NCI-H1694 treated with DMSO at 0.1 percent for 48 hours (cell line): ENCODE measurements at regions not wholly inside any gene's neighbourhood (a gene's known extent, or its start where the extent isn't known, plus 50 kb on each side); places are given as distances from the start of the nearest gene placed in this dataset.

Source experiments
- DNase-seq: peaks from one replicate; lab custom pipeline; 2025; lab: John Stamatoyannopoulos, UW

DNA sequence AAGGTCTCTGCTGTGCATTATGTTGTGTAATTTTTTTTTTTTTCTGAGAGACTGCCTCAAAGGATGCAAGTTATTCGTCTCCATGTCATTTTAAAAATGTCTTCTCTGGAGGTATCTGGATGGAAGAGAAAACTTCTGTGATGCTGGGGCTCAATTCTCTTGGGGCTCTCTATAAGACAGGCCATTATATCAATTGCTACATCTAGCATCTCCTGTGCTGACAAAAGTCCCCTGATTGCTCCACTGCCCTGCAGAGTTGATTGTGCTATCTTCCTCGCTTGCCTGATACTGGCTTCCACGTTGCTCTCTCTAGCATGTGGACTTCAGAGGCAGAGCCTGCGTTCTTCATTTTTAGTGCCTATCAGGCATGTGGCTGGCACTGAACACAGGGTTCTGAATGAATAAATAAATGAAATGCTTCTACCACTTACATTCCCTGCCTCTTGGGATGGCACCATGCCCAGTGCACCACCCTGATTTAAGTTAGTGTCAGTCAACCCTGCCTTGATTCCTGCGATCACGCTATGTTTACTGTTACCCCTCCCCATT, 1035.5 kb upstream of the EEF2KMT start:
- no peak for DNase-seq

DNA sequence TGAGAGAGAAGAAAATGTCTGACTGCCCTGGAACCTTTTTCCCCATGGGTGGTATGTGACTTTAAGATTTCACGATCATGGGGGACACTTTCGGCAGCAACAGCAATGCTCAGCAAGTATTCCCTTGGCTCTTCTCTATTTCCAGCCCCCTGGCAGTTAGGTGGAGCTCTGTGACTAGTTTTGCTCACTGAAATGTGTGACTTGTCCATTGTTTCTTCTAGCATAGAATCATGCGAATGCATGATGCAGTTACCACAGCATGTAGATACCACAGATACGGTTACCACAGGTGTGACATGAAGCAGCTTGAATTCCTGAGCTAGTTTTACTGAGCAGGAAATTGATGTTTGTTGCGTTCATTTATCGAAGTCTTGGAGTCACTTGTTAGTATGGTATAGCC, 1034.5 kb upstream of the EEF2KMT start:
- no peak for DNase-seq

DNA sequence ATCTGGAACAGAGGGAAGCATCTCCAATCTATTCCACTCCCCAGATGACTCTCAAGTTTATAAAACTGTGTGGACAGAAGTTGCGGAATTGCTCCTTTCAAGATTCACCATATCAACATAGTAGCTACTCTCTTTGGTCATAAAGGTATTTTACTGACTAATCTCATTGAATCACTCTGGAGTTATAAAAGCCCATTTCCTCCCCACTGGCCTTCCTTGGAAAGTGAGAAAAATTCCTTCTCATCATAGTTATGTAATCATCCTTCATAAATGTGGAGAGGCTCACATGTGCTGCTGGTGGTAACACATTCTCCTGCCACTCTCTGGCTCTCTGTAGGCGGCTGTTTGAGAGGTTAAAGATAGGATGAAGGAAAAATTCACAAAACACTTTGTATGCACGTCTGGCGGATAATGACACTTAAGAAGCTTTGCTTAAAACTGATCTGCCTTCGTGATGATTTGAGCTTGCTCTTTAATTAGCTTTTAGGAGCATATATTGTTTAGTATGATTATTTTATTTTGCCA, 1034.0 kb upstream of the EEF2KMT start:
- no peak for DNase-seq

- no peak for DNase-seq
Measured at GRCh38 chr16:6125483-6126259, 1028.1 kb upstream of the EEF2KMT start.

- no peak for DNase-seq
Measured at GRCh38 chr16:6124136-6124535, 1026.5 kb upstream of the EEF2KMT start.

DNA sequence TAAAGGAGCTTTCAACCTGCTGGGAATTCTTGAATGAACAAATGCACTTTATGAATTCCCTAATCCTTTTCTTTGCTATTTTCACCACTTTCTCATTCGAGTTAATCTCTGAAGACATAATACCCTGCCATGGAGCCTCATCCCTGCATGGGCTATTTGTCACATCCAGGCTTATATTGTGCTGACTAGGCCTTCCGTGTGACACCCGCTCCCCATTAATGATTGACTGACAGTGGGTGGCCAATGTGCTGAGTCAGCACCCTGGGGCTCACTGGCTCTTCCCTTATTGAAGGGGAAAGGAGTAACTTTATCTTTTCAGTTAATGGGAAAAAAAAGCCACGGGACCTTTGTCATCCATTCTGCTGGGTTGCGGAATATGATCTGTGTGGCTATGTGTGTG, 1024.8 kb upstream of the EEF2KMT start:
- DNase-seq = no peak

GRCh38 chr16:6114691-6115090, 1017.1 kb upstream of the EEF2KMT start:
- DNase-seq = no peak

- no peak for DNase-seq
Measured at GRCh38 chr16:6113749-6114148, 1016.2 kb upstream of the EEF2KMT start.

DNA sequence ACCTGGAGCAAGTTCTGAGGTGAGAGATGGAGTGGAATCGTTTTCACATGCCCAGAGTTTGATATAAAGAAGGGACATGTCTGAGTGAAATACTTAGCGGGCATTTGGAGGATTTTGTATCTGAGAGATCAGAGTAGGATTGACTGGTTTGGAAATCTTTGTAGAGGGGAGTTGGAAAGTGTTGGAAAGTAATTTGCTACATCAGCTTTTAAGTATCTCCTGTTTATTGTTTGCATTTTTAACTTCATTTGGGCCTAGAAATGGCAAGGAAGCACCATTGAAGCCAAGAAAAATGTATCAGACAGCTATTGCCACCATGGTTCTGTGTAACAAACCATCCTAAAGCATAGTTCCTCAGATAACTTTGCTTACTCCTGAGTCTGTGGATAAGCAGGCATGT, 1015.1 kb upstream of the EEF2KMT start:
- no peak for DNase-seq

DNA sequence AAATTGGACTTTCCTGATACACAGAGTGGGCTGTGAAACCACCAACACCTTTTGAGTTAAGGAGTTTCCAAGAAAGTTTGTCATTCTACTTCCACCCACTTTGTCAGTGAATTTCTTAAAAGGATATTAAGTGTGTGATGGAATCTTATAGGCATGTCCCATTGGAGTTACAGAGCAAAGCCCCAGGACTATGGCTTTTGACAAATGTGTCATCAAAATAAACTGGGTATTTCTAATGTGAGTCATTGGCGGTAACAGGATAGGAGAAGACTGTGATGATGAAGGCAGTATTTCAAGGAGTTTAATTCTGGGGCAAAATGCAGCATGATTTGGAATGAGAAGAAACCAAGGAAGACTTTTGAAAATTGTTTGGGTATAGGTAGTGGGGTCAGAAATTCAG, 1013.8 kb upstream of the EEF2KMT start:
- no peak for DNase-seq

DNA sequence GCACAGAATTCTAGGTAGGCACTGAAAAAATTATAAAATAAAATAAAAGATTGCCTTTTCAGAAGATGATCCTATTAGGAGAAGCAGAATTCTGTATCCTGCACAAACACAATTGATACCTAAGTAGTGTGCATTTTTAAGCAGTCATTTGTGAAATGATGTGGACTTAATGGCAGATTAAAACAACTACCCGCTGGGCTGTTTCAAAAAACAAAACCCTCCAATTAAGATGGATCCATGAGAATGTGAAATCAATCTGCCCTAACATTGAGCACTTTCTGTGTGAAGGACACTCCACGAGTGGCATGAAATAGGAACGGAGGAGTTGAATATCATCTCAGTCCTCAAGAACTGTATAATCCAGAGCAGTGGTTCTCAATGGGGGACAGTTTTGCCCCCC, 1012.8 kb upstream of the EEF2KMT start:
- DNase-seq = no peak

GRCh38 chr16:6106061-6106460, 1008.5 kb upstream of the EEF2KMT start:
- DNase-seq = no peak

DNA sequence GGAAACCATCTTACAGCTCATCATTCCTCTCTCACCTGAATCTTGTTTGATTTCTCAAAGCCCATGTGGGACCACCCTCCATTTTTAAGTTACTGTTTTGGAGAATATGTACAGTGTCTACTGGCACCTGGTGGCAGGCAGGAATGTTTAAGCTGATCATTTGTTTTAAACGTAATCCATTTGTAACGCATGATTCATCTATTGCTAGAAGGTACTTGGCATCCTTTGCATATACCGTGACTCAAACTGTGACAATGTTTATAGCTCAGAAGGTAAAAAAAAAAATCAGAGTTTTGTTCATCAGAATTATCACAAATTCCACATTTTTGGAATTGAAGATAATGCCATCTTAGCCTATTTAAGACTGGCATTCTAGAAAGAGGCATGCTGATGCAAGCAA, 1007.5 kb upstream of the EEF2KMT start:
- DNase-seq = no peak

GRCh38 chr16:6104428-6104827, 1006.8 kb upstream of the EEF2KMT start:
- no peak for DNase-seq

DNA sequence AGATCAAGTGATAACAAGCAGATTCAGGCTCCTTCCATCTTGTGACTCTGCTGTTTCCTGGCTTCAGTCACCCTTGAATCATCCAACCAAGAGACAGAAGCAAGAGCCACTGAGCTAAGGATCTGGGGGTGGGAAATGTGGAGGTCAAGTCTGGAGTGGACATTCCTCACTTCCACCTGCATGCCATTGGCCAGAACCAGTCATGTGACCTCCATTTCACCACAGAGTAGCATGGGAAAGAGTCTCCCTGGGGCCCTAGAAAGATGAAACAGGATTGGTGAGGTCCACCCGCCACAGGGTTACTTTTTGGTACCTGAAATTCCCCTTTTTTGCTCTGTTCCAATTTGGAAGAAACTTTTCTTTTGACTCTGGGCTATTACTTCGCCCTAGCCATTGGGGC, 1006.0 kb upstream of the EEF2KMT start:
- no peak for DNase-seq

DNA sequence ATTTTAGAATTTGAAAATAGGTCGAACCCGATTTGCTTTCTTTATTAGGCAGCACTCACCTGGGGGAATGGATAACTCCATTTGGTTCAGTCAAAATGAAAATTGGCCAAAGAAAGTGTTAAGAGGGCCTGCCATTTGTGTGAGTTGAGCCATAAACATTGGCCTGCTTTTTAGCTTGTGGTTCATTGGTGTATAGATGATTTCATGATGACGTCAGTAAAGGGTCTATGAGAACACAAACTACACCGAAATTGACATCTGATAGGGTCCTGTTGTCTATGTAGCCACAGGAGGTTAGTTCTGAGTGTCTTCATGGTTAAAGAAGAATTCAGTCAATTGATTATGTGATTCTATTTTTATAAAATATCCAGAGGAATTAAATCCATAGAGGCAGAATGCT, 1001.5 kb upstream of the EEF2KMT start:
- DNase-seq = no peak

DNA sequence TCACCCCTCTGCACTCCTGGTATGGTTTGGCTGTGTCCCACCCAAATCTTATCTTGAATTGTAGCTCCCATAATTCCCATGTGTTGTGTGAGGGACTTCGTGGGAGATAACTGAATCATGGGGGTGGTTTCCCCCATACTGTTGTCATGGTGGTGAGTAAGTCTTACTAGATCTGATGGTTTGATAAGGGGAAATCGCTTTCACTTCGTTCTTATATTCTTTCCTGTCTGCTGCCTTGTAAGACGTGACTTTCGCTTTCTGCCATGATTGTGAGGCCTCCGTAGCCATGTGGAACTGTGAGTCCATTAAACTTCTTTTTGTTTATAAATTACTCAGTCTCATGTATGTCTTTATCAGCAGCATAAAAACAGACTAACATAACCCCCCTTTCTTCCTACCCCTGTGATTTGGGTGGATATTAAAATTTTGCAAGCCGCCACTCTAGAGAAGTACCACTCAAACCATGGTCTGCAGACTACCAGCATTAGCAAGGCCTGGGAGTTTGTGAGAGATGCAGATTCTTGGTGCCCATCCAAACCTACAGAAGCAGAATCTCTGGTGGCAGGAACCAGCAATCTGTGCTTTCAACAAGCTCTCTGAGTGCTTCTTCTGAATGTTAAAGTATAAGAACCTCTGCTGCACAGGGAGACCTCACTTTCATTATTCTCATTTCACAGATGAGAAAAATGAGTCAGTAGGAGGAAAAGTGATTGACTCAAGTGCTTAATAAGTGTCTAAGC, 999.5 kb upstream of the EEF2KMT start:
- DNase-seq = no peak

GRCh38 chr16:6095414-6095813, 997.8 kb upstream of the EEF2KMT start:
- peak; percentile 42 for DNase-seq

DNA sequence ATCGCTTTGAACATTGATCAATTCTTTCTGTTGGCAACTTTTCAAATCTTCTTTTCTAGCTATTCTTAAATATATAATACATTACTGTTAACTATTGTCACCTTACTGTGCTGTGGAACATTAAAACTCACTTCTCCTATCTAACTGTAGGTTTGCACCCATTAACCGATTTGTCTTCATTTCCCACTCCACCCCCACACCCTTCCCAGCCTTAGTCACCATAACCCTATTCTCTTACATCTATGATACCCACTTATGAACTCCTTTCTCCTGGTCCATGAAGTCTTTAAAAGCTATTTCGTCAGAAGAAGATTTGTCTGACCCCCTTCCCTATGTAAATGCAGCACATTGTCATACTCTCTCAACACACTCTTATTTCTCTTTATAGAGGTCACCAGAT, 993.4 kb upstream of the EEF2KMT start:
- no peak for DNase-seq

DNA sequence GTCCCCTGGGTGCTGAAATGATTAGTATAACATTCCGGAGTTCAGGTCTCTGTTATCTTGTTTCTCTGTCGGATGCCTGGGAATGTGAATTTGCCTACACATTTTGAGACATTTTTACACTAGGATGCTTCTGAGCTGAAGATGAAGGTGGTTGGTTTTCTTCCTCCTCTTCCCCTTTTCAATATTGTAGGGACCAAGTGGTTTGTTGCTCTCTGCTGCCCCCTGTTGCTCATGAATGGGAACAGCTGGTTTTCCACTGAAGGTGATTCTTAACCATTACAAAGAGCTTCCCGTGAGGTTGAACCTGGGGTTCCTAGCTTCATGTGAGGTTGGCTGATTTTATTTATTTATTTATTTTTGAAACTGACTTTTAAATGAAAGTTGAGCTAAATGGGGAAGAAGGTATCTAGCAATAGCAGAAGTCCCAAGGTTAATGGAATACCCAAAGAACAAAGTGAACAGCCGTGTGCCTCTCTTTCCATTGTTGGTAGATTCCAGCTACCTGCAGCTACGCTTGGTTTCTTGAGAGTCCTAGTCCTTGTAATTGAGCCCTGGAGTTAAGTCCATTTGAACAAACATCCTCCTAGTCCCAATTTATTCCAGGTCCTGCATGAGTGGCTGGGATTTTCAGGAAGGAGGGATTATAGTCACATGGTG, 983.9 kb upstream of the EEF2KMT start:
- DNase-seq = peak; percentile 47

DNA sequence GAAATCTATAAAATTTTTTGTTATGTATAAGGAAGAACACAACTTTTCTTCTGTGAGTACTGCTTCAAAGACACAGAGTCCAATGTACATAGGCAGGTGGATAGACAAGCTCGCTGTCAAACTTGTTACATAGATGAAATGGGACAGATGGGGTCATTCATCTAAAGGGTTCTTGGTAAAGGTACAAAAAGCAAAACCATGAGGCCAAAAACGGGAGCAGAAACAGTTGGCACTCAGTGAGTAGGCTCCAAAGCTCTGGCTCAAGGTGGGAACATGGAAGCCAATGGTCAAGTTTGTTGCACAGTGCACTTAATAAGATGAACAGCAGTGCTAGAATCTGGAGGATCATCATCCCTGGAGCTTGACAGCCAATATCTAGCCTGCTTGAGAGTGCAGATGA, 979.0 kb upstream of the EEF2KMT start:
- no peak for DNase-seq

GRCh38 chr16:6068063-6068462, 970.5 kb upstream of the EEF2KMT start:
- DNase-seq = no peak

- DNase-seq = peak; percentile 50
Measured at GRCh38 chr16:6066652-6067051, 969.1 kb upstream of the EEF2KMT start.
